Stomach smooth muscle (tissue), 2 donors: ENCODE measurements at regions not wholly inside any gene's neighbourhood (a gene's known extent, or its start where the extent isn't known, plus 50 kb on each side); places are given as distances from the start of the nearest gene placed in this dataset.
"Not testable (repeated sequence)": the region's sequence is repeated elsewhere in the genome, so short reads cannot be mapped to it uniquely, and the experiment has no call there.

Experiments used
- H3K27ac ChIP-seq: one replicate; pipeline ENCODE4 v1.7.0; 2013; ENCODE audit warnings: mild to moderate bottlenecking, low read length, inconsistent platforms
- H3K27me3 ChIP-seq, 2 donors: one replicate each; pipeline ENCODE4 v1.7.0; 2013; ENCODE audit warnings: low read length in 2 of 2; ENCODE audit not compliant: insufficient read depth in 2 of 2, control insufficient read depth in 1 of 2
- H3K36me3 ChIP-seq, 2 donors: one replicate each; pipeline ENCODE4 v1.7.0; 2013; ENCODE audit warnings: low read length in 2 of 2; ENCODE audit not compliant: control insufficient read depth in 2 of 2, insufficient read depth in 2 of 2
- H3K4me1 ChIP-seq: one replicate; pipeline ENCODE4 v1.7.0; 2013; ENCODE audit warnings: low read length; ENCODE audit not compliant: control insufficient read depth, insufficient read depth
- H3K4me3 ChIP-seq, 2 donors: one replicate each; pipeline ENCODE4 v1.7.0; 2013; ENCODE audit warnings: low read length in 2 of 2
- H3K9ac ChIP-seq, 2 donors: one replicate each; pipeline ENCODE4 v1.7.0; 2013; ENCODE audit warnings: low read length in 2 of 2, mild to moderate bottlenecking in 1 of 2
- H3K9me3 ChIP-seq, 2 donors: one replicate each; pipeline ENCODE4 v1.7.0; 2013; ENCODE audit warnings: low read length in 2 of 2; ENCODE audit not compliant: control insufficient read depth in 2 of 2
- donor health status: healthy.
- donor health status: Pancreatic carcinoma.

- Histone ChIP-seq H3K9me3 (peaks cover 0 to 2% of the 10 kb centered on the region in 2 donors), H3K36me3 (no peaks in the 10 kb centered on the region), H3K27me3 (no peaks in the 10 kb centered on the region), H3K9ac (no peak overlapping the region), H3K4me3 (no peak overlapping the region), H3K4me1 (no peaks in the 10 kb centered on the region), H3K27ac (no peak overlapping the region)
These were observed 557.7 kb upstream of the KLF4 start for GRCh38 chr9:108047264-108047663.

GRCh38 chr9:108045851-108046250 is 556.3 kb upstream of the KLF4 start:
- no peaks in the 10 kb centered on the region for H3K36me3 ChIP-seq
- H3K27ac ChIP-seq, result no peak overlapping the region
- no peaks in the 10 kb centered on the region for H3K4me1 ChIP-seq
- H3K9ac ChIP-seq, result no peak overlapping the region
- no peaks in the 10 kb centered on the region for H3K27me3 ChIP-seq
- peaks cover 0 to 2% of the 10 kb centered on the region in 2 donors for H3K9me3 ChIP-seq
- no peak overlapping the region for H3K4me3 ChIP-seq

- H3K27me3 ChIP-seq, result no peaks in the 10 kb centered on the region
- H3K9me3 ChIP-seq, result peaks cover 0 to 2% of the 10 kb centered on the region in 2 donors
- no peak overlapping the region for H3K9ac ChIP-seq
- no peak overlapping the region for H3K27ac ChIP-seq
- H3K4me1 ChIP-seq, result no peaks in the 10 kb centered on the region
- H3K36me3 ChIP-seq, result no peaks in the 10 kb centered on the region
- H3K4me3 ChIP-seq, result no peak overlapping the region
These were observed 554.0 kb upstream of the KLF4 start for GRCh38 chr9:108043585-108043984.

- Histone ChIP-seq H3K9ac (no peak overlapping the region), H3K27me3 (no peaks in the 10 kb centered on the region), H3K27ac (no peak overlapping the region), H3K4me1 (no peaks in the 10 kb centered on the region), H3K9me3 (peaks cover 0 to 2% of the 10 kb centered on the region in 2 donors), H3K36me3 (no peaks in the 10 kb centered on the region), H3K4me3 (no peak overlapping the region)
These were observed 552.0 kb upstream of the KLF4 start for GRCh38 chr9:108041551-108041950.

GRCh38 chr9:108040783-108041182 is 551.2 kb upstream of the KLF4 start:
- H3K27ac ChIP-seq, result no peak overlapping the region

GRCh38 chr9:108039493-108039892 is 549.9 kb upstream of the KLF4 start:
- Histone ChIP-seq H3K9ac (no peak overlapping the region), H3K27me3 (no peaks in the 10 kb centered on the region), H3K27ac (no peak overlapping the region), H3K4me3 (no peak overlapping the region), H3K9me3 (peaks cover 0 to 2% of the 10 kb centered on the region in 2 donors), H3K36me3 (no peaks in the 10 kb centered on the region), H3K4me1 (no peaks in the 10 kb centered on the region)

More at GRCh38 chr9:108040783-108041182, 551.2 kb upstream of the KLF4 start:
- no peak overlapping the region for H3K4me3 ChIP-seq
- no peaks in the 10 kb centered on the region for H3K36me3 ChIP-seq
- peaks cover 0 to 2% of the 10 kb centered on the region in 2 donors for H3K9me3 ChIP-seq
- H3K9ac ChIP-seq, result no peak overlapping the region
- H3K4me1 ChIP-seq, result no peaks in the 10 kb centered on the region
- H3K27me3 ChIP-seq, result no peaks in the 10 kb centered on the region

- no peaks in the 10 kb centered on the region for H3K4me1 ChIP-seq
- no peak overlapping the region for H3K27ac ChIP-seq
- H3K4me3 ChIP-seq, result no peak overlapping the region
These were observed 549.4 kb upstream of the KLF4 start for GRCh38 chr9:108039012-108039411.

GRCh38 chr9:108035487-108035886 is 545.9 kb upstream of the KLF4 start:
- no peak overlapping the region for H3K9ac ChIP-seq
- no peaks in the 10 kb centered on the region for H3K27me3 ChIP-seq
- H3K9me3 ChIP-seq, result no peaks in the 10 kb centered on the region
- H3K4me3 ChIP-seq, result no peak overlapping the region
- H3K27ac ChIP-seq, result no peak overlapping the region
- H3K36me3 ChIP-seq, result no peaks in the 10 kb centered on the region
- H3K4me1 ChIP-seq, result no peaks in the 10 kb centered on the region

More at GRCh38 chr9:108039012-108039411, 549.4 kb upstream of the KLF4 start:
- Histone ChIP-seq H3K9ac (no peak overlapping the region), H3K36me3 (no peaks in the 10 kb centered on the region), H3K9me3 (peaks cover 0 to 2% of the 10 kb centered on the region in 2 donors), H3K27me3 (no peaks in the 10 kb centered on the region)

GRCh38 chr9:108033976-108034964 is 544.7 kb upstream of the KLF4 start:
- Histone ChIP-seq H3K4me1 (no peaks in the 10 kb centered on the region), H3K27ac (no peak overlapping the region), H3K4me3 (no peak overlapping the region), H3K9ac (no peak overlapping the region), H3K27me3 (no peaks in the 10 kb centered on the region), H3K9me3 (no peaks in the 10 kb centered on the region), H3K36me3 (no peaks in the 10 kb centered on the region)

GRCh38 chr9:108032079-108032478 is 542.5 kb upstream of the KLF4 start:
- not testable (repeated sequence) for H3K36me3 ChIP-seq

GRCh38 chr9:108031221-108031620 is 541.7 kb upstream of the KLF4 start:
- not testable (repeated sequence) for H3K27ac ChIP-seq, H3K27me3 ChIP-seq, H3K36me3 ChIP-seq, H3K4me3 ChIP-seq, H3K4me1 ChIP-seq, H3K9ac ChIP-seq, H3K9me3 ChIP-seq

More at GRCh38 chr9:108032079-108032478, 542.5 kb upstream of the KLF4 start:
- H3K9ac ChIP-seq, H3K27ac ChIP-seq, H3K27me3 ChIP-seq, H3K4me3 ChIP-seq, H3K4me1 ChIP-seq, H3K9me3 ChIP-seq: not testable (repeated sequence)
